GM18519 (cell line): ENCODE measurements at regions not wholly inside any gene's neighbourhood (a gene's known extent, or its start where the extent isn't known, plus 50 kb on each side); places are given as distances from the start of the nearest gene placed in this dataset.

Experiments used
- ATAC-seq: cut with Tn5 transposase; IDR thresholded peaks from one replicate; pipeline ENCODE4 v1.9.1; 2021; ENCODE audit warnings: mild to moderate bottlenecking, moderate library complexity; ENCODE audit not compliant: unreplicated experiment, low FRiP score

GRCh38 chr3:180523040-180523439, 78.9 kb upstream of the TTC14 start:
- no peak for ATAC-seq

- no peak for ATAC-seq
Measured at GRCh38 chr3:180528843-180529242, 73.1 kb upstream of the TTC14 start.

- no peak for ATAC-seq
Measured at GRCh38 chr3:180529778-180530177, 72.2 kb upstream of the TTC14 start.

DNA sequence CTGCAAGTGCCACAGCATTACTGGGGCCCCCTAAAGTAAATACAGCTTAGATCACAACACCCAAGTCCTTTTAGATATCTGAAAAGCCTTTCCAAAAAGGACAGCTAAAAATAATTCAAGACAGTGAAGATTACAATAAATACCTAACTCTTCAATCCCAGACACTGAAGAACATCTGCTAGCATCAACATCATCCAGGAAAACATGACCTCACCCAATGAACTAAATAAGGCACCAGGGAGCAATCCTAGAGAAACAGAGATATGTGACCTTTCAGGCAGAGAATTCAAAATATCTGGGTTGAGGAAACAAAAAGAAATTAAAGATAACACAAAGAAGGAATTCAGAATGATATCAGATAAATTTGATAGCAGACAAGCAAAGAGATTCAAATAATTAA, 71.7 kb upstream of the TTC14 start:
- ATAC-seq, result no peak

DNA sequence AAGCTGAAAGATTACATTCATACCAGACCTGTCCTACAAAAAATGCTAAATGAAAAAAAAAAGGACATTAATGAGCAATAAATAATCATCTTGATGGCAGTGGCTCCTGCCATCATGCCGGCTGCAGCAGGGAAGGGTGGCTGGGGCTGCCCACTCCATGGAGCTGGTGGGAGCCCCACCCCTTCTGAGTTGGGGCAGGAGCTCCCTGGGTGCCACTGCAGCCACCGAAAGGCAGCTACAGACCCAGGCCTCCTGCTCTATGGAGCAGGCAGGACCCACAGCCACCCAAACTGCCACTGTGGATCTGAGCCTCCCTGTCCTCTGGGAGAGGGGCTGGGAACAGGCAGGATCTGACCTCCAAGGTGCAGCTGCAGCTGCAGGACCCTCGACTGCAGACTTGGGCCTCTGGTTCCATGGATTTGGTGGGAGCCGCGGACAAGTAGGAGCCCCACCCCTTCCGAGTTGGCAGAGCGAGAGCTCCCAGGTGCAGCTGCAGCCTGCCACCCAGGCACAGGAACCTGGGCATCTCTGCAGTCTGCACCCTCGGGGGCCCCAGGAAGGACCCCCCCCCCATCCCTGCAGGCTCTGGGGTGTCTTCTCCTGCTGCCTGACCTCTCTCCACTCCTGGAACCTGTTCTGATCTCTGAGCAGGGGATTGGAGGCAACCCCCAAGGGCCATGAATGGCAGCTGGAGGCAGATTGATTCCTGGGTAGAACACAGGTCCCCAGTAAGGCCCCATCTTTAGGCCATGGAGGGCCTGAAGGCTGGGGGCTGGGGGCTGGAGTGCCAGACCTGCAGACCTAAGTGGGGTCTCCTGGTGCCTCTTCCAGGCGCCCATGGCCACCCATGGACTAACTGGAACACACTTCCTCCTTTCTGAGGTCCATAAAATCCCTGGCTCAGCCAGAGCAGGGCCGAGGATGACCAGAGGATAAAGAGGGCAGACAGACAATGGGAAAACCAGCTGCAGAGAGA, 70.4 kb upstream of the TTC14 start:
- ATAC-seq, result no peak

DNA sequence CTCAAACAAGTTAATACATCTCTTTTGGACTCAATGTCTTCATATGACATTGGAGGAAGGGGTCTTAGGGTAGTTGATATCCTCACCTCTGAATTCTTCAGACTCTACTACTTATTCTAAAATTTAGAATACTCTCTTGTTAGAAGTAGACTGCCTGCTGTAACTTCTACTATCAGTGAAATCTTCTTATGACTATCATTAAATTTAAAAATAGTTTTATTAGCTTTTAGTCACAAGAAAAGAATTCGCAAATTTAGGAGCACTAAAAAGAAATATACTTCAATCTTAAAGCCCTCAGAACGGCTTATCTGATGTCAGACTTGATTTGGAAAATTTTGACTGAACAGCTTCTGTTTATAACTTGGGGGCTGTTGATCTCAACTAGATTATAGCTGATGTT, 67.1 kb upstream of the TTC14 start:
- no peak for ATAC-seq

DNA sequence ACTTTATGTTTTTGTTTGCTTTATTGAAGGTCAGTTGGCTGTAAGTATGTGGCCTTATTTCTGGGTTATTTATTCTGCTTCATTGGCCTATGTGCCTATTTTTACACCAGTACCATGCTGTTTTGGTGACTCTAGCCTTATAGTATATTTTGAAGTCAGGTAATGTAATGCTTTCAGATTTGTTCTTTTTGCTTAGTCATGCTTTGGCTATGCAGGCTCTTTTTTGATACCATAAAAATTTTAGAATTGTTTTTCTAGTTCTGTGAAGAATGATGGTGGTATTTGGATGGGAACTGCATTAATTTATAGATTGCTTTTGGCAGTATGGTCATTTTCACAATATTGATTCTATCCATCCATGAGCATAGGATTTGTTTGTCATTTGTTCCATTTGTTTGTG, 63.5 kb upstream of the TTC14 start:
- no peak for ATAC-seq

DNA sequence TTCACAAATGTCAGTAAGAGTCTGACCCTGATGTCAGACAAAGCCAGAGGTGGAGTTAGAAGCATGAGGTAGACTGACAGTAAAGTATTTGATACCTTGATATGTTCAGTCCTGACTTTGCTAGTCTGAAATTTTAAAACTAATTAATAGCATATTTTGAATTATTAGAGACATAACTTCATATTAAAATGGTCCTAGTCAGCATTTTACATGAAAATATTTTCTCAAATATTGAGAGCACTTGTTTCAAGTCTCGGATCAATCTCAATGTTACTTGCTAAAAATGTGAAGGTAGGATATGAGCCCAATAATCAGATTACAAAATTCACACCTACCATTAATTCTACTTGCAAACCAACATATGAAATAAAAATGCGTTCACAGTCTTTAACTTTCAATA, 58.1 kb upstream of the TTC14 start:
- ATAC-seq, result no peak

- no peak for ATAC-seq
Measured at GRCh38 chr3:180546863-180547262, 55.1 kb upstream of the TTC14 start.

GRCh38 chr3:180548050-180548449, 53.9 kb upstream of the TTC14 start:
- no peak for ATAC-seq
